Tongue (tissue), 1 donor: ENCODE measurements at regions not wholly inside any gene's neighbourhood (a gene's known extent, or its start where the extent isn't known, plus 50 kb on each side); places are given as distances from the start of the nearest gene placed in this dataset.

Experiments
- DNase-seq: peaks from one replicate; pipeline ENCODE4 v3.0.0-alpha.2; 2015

DNA sequence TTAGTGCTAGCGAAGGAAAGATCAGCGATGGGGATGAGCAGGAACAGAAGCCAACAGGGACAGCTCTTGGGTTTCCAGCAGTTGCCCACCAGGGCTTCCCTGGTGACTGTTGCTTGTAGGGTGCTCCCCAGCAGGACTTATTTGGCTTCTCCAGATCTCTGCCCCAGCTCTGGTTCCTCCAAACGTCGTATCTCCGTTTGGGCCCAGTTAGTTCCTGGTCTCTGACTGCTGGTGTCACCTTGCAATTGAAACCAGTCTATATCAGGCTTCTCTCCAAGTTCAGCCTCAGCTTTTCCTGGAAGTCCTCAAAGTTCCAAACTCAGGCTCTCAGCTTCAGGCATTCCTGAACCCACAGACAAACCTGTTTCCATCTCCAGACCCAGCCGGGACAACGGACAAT is 70.8 kb upstream of the NXT1 start:
- no peak for DNase-seq

- no peak for DNase-seq
These were observed 72.4 kb upstream of the NXT1 start for GRCh38 chr20:23278172-23278571.

GRCh38 chr20:23277316-23277715 is 73.3 kb upstream of the NXT1 start:
- no peak for DNase-seq

- no peak for DNase-seq
These were observed 76.8 kb upstream of the NXT1 start for GRCh38 chr20:23273776-23274175.

- no peak for DNase-seq
These were observed 78.2 kb upstream of the NXT1 start for GRCh38 chr20:23272176-23273029.

DNA sequence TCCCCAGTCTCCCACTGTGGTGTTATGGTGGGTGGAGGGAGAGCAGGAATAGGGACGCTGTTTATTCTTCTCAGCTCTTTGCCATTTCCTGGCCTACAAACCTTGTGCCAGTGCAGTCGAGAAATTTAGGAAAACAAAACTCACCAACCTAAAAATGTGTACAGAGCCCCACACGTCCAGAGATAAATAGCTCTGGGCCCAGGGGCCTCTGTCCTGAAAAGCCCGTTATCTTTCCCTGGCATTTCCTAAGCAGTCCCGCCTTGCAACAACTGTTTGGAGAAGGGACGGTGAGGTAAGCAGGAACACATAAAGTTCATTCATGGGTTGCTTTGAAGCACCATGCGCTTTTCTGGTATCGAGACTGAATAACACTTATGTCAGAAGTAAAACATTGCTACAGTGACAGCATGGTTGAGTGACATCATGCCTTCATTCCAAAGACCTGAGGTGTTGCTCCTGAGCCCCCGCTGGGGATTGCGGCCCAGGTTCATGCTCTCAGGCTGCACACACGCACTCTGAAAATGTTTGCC is 80.1 kb upstream of the NXT1 start:
- DNase-seq, result peak; percentile 40

DNA sequence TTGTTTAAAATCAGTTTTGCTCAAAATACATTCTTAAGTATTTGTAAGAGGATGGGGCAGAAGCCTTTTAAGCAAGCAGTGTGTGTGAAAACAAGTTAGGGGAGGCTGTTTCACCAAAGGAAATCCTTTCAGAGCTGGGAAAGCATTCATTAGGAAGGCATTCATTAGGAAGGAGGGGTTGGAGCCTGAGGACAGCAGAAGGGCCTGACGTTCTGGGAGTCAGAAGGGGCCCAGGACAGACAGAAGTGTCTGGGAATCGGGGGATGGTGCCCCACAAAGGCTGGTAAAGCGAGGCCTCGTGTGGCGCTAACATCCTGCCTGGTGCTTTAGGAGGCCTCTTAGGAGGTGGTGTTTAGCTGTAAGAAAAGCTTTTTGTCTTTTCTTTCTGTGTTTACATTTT is 80.6 kb upstream of the NXT1 start:
- no peak for DNase-seq

GRCh38 chr20:23268792-23269354 is 81.7 kb upstream of the NXT1 start:
- no peak for DNase-seq

- no peak for DNase-seq
These were observed 82.7 kb upstream of the NXT1 start for GRCh38 chr20:23267909-23268308.

DNA sequence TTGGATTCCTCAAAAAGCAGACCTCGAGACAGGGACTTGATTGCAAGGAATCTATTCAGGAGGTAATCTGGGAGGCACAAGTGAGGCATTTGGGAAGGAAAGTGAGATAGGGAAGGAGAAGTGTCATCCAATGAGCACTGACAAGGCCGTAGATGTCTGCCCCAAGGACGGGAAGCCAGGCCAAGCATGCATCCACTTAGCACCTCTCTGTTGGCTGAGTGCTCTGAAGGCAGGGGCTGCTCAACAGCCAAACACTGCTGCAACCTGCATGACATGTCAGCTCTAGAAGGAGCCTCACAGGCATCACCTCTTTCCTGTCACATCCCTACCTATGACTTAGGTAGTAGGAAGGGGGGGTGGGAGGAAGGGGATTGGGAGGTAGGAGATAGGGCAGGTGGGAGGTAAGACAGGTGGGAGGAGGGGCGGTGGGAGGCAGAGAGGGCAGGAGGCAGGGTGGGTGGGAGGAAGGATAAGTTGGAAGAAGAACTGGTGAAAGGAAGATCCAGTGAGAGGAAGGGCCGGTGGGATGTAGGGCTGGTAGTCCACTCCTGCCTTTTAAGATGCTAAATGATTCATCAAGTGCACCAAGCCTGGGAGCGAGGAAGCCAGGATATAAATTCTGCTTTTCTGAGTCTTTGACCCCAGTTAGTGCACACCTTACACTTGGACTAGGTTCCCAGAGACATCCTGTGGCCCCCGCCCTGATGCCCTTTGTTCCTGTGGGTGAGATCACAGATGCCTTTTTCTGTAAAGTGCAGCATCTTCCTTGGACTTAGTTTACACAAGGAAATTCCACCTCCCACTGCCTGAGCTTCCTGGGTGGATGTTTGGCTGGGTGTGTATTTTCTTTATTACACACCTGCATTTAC is 83.8 kb upstream of the NXT1 start:
- DNase-seq, result no peak

GRCh38 chr20:23265226-23265625 is 85.4 kb upstream of the NXT1 start:
- DNase-seq, result no peak

DNA sequence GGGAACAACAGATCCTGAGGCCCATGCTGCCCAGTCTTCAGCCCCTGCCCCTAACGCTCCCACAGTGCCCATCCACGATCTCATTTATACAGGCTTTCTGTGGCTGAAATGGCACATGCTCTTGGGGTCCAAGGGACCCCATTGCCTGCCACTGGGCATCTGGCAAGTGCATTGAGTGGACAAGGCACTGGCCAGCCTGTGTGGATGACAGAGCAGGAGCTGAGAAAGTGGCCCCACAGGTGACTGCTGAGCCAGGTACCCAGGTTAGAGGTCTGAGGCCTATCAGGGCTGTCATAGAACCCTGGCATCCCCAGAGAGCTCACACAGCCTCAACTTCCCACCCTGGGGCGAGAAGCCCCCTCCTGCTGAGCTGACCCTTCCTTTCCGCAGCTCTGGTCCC is 86.0 kb upstream of the NXT1 start:
- no peak for DNase-seq

GRCh38 chr20:23260181-23260840 is 90.3 kb upstream of the NXT1 start:
- no peak for DNase-seq

GRCh38 chr20:23258747-23259121 is 91.9 kb upstream of the NXT1 start:
- DNase-seq, result no peak

DNA sequence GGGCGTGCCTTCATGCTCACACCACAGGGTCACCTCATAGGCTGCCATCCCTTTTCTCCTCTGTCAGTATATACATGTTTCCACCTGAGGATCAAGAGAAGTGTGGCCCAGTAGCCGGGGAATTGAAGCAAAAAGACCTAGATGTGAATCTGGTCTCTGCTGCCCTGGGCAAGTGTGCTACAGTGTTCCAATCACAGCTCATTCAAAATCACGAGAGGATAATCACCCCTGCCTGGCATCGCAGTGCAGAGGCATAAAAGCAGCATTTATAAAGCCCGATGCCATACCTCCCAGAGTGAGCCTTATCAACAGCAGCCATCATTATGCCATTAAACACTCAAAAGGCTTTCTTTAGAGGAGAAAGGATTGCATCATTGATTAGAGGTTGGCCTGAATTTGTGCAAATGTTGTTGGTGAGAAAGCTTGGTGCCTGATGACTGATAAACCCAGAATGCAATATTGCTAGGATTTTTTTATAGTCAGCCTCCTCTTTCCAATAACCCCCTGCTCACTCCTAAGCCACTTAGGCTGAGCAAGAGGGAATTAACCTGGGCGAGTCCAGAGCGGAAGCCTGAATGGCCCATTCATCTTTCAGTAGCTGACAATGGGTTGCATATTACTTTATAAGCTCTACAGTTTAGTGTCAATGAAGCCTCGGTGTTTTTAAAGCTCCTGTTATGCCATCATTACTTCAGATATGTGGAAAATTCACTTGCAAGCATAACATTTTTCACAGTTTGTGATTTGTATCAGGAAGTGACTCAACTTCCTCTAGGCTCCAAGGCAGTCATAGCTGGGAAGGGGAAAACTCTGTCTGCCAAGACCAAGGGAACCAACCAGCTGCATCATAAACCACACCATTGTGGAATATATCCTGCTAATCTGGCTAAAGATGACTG is 92.5 kb upstream of the NXT1 start:
- peak; percentile 26 for DNase-seq

- no peak for DNase-seq
These were observed 93.4 kb upstream of the NXT1 start for GRCh38 chr20:23257106-23257761.

DNA sequence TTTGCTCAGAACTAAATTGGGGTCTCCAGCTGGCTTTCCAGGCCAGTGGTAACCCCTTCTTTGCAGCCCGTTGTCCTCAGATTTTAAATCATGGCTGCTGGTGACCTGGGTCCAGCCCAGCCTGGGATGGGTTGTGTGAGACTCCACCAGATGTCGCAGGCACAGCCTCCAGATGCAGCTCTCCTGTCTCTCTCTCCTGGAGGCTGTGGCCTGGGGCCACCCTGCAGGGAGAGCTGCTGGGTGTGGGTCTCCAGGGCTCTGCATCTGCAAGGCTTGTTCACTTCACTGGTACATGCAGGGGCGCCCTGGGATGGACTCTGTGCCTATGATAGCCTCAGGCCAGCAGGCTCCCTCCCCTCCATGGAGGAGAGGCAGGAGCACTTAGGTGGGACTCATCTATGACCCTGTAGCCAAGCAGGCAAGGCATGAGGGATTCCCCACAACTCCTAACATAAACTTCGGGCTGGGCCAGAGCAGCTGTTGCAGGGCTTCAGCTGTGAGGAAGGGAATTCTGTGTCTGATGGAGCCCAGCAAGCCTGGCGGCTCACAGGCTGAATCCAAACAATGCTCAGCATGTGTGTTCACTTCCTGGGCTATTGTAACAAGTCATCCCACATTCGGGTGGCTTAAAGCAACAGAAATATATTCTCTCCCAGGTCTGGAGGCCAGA is 94.7 kb upstream of the NXT1 start:
- peak; percentile 89 for DNase-seq

- DNase-seq, result no peak
These were observed 95.5 kb upstream of the NXT1 start for GRCh38 chr20:23255106-23255505.

- DNase-seq, result no peak
These were observed 96.1 kb upstream of the NXT1 start for GRCh38 chr20:23254505-23254904.

DNA sequence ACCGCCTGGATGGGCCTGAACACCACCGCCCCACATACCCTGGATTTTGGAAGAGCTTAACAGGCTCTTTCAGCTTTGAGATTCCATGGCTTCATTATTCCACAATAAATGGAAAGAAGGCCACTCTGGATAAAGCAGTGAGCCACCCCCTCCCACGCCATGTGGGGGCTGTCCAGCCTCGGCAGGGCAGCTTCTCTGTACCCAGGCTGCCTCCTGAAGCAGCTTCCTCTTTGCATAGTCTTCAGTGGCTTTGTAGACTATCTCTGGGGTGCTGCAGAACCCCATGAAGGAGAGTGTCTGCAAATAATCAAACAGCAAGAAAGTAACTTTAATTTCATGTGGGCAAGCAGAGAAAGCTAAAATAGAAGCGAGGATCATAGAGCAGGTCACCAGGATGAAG is 96.6 kb upstream of the NXT1 start:
- no peak for DNase-seq
